Superior temporal gyrus (tissue), 1 donor: ENCODE measurements at regions not wholly inside any gene's neighbourhood (a gene's known extent, or its start where the extent isn't known, plus 50 kb on each side); places are given as distances from the start of the nearest gene placed in this dataset.

Experiments
- DNase-seq: peaks from one replicate; pipeline ENCODE4 v3.0.0-alpha.2; 2016; ENCODE audit errors: extremely low spot score

GRCh38 chr11:116507016-116507415 is 265.8 kb downstream of the BUD13 start:
- no peak for DNase-seq

DNA sequence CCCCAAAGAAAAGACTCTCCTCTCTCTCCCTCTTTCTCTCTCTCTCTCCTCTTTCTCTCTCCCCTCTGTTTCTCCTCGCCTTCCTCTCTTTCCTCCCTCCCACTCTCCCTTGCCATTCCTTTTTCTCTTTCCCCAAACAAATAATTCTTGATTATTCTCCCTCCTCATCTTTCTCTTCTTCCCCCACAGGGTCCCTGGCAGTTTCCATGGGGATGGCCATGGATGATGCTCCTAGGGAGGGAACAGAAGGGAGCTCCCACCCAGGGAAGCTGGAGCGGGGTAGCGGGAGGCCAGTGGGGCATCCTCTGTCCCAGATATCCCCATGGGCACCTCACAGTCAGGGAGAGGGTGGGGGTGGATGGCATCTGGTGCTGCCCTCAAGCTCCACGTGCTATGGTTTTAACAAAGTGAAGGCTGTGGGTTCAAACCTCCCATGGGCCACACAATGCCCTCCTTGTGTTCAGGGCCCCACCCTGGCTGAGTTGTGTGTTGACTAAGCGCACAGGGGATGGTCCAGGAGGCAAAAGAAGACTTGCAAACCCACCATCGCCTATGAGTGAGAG is 266.4 kb downstream of the BUD13 start:
- no peak for DNase-seq

DNA sequence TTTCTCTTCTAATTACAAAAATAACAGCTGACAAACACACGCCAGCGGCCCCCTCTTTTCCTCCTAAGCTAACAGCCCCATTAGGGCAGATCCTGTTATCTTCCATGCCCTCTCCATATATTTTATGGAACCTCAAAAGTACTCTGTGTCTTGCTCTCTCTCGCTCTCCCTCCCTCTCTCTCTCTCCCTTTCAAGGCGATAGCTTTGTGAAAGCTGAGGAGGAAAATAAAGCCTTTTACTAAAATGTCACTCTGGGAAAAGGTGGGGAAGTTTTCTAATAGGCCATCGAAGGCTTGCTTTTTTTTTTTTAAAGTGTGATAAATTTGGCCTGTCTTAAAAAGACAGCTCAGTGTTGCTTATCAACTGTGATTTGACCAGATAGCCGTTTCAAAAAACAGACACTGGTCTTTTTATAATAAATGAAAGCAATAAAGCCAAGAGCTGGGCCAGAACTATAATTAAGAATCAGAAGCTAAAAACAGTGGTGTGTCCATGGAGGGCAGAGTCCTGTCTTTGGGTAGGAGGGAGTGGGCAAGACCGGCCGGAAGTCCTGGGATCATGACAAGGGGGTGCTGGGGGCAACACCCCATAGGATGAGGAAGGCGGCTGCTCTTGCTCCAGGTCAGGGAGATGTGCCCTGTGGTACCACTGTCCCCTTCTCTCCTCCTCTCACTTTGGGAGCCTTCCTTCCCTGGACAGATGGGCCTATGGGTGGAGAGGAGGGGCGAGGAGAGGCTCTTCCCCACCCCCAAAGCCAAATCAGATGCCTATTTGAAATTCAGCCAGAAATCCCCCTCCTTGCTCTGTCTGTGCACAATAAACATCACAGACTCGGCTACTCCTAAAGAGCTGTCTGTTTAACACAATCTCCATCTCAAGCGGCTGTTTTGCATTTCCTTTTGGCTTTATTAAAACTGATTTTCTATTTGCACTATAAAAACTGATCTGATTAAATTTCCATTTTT is 267.2 kb downstream of the BUD13 start:
- no peak for DNase-seq

DNA sequence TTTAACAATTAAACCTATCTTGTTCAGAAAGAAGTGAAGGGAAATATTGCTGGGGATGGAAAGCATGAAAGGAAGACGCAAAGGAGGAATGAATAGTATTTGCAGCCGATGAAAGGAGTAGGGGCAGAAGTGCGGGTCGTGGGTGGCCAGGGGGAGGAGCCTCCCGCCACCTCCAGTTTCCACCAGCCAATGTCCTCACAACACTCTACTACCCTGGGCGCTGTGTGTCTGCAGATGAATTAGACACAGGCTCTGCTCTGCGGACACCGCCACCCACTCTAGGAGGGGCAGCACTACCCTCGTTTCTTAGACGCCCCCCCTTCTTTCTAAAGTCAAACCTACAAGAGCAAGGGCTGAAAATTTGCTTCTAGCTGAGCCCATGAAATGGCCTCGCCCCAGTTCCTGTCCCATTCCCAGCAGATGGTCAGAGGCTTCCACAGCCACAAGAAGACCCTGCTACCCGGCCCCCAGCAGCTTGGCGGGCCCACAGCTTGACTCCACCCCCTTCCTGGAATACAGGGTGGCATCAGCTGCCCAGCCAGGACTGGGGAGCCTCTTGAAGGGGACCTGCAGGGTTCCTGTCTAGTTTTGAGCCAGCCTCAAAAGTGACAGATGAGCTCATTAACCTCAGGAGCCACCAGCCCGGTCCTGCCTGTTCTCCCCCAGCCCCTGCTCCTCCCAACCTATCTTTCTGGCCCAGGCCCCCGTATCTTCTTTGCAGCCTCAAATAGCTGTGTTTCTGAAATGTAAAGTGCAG is 268.1 kb downstream of the BUD13 start:
- no peak for DNase-seq

GRCh38 chr11:116503216-116504160 is 269.3 kb downstream of the BUD13 start:
- DNase-seq, result no peak

- peak; percentile 31 for DNase-seq
Observed at GRCh38 chr11:116502641-116503061, 270.1 kb downstream of the BUD13 start.

GRCh38 chr11:116501728-116502127 is 271.1 kb downstream of the BUD13 start:
- DNase-seq, result no peak

- DNase-seq, result no peak
Observed at GRCh38 chr11:116500947-116501602, 271.7 kb downstream of the BUD13 start.

DNA sequence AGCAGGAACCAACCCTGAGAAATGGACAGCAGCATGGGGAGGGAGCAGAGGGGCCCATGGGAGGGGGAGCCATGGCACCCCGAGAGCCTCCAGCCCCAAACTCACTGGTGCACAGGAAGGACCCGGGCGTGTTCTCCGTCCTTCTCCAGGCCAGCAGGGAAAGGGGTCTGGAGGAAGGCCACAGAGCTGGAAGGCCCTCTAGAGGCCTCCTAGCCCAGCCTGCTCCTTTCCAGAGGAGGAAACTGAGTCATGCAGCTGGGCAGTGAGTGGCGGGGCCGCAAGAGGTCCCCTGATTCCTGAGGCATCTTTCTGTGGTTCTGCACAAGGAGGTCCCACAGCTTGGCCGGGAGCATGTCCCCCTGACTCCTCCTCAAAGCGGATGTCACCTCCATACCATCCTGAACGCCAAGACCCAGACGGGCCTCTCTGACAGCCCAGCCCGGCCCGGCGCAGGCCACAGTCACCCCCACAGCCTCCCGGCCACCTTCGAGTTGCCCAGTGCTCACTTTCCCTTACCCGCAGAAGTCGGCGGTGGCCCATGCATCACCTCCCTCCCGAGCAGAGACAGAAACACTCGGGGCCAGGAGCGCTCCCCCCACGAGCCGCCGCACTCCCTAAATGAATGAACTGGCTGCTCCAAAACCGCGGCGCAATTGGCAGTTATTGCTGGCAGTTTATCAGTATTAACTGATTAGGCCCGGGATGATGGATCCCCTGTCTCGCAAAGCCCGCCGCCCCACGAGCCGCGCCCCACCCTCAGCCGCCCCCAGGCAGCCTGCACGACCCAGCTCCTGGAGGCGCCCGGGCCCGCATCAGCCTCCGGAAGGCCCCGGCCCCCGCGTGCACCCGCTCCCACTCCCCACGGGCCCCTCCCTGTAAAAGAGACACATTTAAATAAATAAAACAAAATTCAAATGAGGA is 272.5 kb downstream of the BUD13 start:
- no peak for DNase-seq

GRCh38 chr11:116499396-116500003 is 273.3 kb downstream of the BUD13 start:
- DNase-seq, result peak; percentile 38

DNA sequence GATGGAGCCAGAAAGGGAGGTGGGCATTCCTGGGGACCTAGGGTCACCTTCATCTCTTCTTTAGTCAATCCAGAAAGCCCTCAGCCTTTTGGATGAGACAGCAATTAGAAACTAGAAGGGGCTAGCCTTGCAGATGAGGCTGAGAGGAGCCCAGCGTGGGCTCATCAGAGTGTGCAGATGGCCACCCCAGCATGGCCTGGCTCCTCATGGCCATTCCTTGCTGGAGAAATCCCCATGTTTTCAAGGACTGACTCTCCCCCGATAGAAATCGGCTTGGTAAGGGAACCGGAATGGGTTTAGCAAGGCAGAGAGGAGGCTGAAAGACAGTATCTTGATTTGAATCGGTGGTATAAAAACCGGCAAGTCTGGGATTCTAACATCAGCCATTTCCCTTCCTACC is 274.6 kb downstream of the BUD13 start:
- DNase-seq, result no peak

GRCh38 chr11:116492600-116492999 is 280.2 kb downstream of the BUD13 start:
- peak; percentile 56 for DNase-seq

DNA sequence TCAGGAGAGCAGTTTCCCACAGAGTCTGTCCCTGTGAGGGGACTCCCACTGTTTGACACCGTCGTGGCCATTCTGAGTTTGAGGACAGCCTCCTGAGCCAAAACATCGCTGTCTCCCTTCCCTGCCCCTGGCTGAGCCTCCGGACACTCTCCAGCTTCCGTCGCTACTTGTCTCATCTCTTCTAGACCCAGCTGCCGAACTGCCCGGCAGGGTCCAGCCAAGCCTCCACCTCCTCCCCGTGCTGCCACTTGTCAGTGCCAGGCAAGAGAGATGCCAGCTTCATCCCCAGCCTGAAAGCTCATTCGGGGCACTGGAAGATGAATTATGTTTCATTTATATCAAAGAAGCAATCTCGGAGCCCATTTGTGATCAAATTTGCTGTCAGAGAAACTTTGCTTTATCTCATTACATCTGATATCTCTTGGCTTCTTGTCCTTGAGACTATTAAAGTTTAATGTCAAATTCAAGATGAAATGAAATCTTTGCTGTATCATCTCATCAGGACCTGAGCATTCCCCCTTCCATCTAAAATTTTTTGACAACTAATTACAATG is 283.9 kb downstream of the BUD13 start:
- DNase-seq, result no peak

GRCh38 chr11:116485425-116485824 is 287.4 kb downstream of the BUD13 start:
- DNase-seq, result no peak

DNA sequence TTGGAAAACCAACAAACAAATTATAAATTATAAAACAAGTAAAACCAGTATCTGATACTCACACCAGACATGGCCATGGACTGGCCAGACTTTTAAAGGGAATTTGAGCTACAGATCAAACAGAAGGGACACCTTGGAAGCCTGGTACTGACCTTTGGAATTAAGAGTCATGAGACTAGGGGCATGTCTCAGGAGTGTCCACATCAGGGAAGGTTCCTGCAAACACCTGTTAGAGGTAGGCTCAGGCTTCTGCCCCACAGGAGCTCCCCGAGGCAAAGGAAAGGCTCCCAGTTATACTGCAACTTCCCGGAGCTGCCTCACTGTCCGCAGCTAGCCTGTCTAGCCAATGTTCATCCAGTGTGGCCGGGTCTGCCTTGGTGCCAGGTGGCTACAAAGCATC is 290.1 kb downstream of the BUD13 start:
- no peak for DNase-seq

DNA sequence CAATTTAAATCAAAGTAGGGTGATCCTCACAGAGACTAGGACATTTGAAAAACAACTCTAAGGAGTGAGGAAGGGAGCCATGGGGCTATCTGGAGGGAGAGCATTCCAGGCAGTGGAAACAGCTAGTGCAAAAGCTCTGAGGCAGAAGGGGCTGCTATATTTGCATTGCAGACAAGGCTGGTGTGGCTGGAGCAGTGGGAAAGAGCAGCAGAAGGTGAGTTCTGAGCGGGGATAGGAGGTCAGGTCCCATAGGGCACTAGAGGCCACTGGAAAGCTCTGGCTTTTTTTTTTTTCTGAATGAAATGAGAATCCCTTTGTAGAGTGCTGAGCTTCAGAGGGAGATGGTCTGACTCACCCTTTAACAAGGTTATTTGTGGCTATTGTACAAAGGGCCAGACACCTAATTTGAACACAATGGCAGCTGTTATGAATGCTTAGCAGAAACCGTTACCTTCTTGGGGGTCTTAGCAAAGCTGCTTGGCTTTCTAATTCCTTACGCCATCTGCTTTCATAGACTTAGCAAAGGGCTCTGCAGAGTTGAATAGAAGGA is 291.6 kb downstream of the BUD13 start:
- DNase-seq, result no peak

DNA sequence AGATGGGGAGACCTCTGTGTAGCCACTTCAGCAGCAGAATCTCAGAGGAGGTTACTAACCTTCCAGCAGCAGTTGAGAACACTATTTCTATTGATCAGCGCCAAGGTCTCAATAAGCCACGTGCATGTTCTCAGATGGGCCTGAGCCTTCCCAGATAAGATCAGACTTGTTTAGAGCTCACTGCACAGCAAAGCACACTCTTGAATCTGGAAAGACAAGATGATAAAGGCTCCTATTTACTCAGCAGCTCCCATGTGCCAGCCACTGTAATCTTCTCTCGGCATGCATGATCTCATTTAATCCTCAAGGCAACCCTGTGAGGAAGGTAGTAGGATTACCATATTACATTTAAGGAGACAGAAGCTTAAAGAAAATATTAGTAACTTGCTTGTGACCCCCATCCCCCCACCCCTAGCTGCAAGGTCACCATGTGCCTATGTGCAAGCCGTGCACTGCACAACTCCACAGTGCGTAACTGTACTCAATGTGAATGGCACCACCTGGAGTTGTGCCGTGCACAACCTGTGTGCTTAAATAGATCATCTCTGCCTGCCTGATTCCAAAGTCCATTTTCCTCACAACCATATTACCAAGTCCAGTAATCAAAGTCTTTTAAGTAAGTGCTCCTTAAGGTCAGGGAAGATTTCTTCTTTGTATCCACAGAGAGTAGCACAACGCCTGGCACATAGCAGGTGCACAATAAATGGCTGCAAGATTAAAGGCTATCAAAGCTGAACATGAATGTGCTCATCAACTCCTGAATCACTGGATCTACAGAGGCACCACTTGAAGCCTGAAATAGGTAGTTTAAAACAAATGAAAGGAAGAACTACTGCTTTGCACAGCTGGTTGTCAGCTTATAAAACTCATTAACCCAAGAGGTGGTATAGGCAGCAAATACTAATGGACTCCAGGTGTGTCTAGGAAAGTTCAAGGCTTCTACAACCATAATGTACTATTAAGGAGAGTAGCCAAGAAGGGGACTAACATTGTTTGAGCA is 293.8 kb downstream of the BUD13 start:
- no peak for DNase-seq
